GM18502 (cell line): ENCODE measurements at regions not wholly inside any gene's neighbourhood (a gene's known extent, or its start where the extent isn't known, plus 50 kb on each side); places are given as distances from the start of the nearest gene placed in this dataset.
"Not testable (repeated sequence)": the region's sequence is repeated elsewhere in the genome, so short reads cannot be mapped to it uniquely, and the experiment has no call there.

Experiments
- ATAC-seq: cut with Tn5 transposase; IDR thresholded peaks from one replicate; pipeline ENCODE4 v1.9.1; 2021; ENCODE audit warnings: mild to moderate bottlenecking; ENCODE audit not compliant: unreplicated experiment, poor library complexity

DNA sequence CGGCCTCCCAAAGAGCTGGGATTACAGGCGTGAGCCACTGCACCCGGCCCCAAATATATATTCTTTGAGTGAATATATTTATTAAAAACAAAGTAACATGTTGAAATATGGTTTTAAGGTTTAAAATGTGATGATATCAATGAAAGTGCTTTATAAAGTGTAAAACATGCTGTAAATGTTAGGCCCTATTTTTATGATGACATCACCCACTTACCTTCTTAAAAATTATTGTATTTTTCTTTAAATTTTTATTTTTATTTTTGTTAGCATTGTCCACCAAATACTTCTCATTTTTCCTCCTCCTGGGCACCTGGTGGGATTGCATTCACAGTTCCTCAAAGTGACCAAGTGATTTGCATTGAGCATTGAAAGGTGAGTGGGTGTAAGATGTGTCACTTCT is 152.6 kb upstream of the TBX3 start:
- no peak for ATAC-seq

DNA sequence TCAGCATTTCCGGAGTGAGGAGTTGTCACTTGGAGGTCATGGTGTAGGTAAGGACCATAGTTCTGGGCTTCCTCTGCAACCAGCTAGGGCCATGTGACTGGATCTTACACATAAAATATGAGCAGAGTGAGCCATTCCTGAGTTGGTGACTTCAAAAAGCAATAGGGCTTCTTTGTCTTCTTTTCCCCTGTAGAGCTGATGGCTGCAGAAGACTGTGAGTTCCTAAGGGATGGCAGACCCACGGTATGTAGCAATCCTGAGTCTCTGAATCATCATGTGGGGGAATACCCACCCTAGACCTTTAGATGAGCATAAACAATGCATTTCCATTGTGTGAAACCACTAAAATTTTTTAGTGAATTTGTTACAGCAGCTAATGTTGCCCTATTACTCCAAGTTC is 151.1 kb upstream of the TBX3 start:
- no peak for ATAC-seq

DNA sequence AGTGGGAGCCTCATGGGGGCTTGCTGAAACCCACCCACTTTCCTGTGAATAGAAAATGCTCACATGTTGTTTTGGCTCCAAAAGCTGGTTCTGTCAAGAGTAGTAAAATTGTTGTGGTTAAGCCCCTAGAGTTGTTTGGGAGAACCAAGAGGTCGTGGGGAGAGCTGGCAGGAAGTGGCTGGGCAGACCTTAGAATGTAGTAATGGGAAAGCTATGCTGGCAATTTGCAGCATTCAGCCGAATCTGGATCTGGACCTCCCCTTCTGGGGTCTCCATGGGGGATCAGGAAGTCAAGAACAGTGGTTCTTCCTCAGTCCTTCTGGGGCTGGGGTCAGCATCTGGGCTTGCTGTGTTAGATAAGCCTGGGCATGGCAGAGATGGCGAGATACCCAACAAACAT is 150.6 kb upstream of the TBX3 start:
- ATAC-seq: no peak

DNA sequence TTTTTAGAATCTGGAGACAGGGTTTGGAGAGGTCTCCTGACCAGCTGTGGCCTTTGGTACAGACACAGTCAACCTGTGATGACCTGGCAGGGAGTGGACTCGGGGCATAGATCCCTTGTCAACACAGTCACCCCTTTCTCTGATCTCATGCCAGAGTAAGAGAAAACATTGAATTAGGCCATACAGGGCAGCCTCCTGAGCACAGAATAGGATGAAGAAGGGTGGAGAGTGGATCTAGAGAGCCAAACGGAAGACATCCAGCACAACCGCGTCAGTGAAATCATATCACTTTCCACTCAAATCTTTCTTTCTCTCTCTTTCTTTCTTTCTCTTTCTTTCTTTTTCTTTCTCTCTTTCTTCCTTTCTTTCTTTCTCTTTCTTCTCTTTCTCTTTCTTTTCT is 145.9 kb upstream of the TBX3 start:
- ATAC-seq: no peak

DNA sequence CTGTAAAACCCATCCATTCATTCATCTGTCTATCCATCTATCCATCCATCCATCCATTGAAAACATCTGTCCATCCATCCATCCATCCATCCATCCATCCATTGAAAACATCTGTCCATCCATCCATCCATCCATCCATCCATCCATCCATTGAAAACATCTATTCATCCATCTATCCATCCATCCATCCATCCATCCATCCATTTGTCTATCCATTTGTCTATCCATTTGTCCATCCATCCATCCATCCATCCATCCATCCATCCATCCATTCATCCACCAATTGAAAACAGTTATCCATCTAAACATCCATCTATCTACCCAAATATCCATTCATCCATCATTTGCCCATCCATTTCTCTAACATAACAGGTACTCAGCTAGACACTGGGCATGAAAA is 145.3 kb upstream of the TBX3 start:
- ATAC-seq: not testable (repeated sequence)

DNA sequence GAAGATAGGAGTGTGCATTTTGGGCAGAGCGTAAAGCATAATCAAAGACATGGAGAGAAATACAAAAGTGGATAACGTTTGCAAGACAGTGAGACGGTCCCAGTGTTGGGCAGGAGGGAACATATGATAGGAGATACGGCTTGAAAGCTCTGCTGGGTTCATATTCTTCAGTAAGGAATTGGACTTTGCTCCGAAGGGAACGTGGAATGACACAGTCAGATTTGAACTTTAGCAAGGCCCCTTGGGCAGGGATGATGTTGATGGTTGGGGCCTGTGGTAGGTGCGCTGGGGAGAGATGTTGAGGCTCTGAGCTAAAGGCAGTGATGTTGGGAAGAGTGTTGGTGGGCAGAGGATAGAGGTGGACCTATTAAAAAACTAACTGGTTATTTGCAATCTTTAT is 143.5 kb upstream of the TBX3 start:
- ATAC-seq: no peak

DNA sequence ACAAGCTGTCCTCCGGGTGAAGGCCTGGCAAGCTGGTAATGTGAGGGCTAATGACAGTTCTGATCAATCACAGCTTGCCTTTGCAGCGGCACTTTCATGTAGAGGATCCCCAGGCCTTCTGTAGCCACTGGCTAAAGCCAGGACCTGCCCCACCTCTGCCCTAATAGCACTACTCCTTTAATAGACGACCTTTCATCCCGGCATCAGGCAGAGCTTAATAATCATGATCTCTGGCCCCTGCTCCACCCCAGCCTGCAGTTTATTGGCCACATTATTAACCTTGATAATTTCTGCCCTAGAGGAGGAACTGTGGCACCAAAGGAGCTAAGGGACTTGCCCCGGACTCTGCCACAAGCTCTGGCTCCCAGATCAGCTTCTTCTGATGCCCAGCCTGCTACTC is 142.3 kb upstream of the TBX3 start:
- ATAC-seq: no peak

DNA sequence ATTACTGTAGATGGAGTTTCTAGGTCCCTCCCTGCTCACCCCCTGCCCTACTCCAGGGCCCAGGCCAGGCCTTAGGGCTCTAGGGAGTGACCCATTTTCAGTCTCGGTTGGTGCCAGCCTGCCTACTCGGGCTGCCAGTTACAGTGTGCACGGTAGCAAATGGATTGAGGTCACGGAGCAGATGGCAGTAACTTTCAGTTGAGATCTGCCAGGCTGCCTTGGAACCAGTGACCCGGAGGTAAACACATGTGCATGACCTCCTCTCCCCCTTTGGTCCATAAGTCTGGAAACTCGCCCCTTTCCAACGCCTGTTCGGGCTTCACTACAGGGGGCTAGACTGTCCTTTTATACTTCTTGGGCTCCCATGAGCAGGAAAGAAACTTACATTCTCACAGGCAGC is 139.7 kb upstream of the TBX3 start:
- ATAC-seq: no peak

DNA sequence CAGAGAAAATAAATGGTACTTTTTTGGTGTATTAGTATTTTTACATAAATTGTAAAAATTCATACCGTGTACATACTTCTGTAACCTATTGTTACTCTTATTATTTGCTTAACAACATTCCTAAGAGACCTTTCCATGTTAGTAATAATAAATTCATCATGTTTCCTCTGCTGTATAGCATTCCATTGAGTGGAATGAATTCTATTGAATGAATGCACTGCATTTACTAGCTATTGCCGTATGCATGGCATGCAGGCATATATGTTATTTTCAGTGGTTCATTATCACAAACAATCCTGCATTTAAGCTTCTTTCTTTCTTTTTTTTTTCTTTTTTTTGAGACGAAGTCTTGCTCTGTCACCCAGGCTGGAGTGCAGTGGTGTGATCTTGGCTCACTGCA is 137.6 kb upstream of the TBX3 start:
- ATAC-seq: no peak

DNA sequence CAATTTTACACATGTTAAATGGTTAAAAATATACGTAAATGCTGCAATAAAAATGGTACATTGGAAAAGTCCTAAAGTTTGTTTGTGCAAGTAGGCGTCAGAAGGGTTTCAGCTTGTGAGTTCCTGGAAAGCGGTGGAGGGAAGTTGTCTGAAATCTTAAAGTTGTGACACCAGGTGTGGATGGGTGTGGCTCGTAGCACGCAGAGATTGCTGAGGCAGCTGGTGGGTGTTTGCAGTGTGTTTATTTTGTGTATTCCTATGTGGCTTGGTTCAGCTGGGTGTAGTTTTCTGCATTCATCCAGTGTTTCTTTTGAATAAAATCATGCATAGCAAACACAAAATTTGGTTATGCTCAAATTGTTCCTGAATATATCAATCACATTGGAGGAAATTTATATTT is 136.8 kb upstream of the TBX3 start:
- no peak for ATAC-seq

DNA sequence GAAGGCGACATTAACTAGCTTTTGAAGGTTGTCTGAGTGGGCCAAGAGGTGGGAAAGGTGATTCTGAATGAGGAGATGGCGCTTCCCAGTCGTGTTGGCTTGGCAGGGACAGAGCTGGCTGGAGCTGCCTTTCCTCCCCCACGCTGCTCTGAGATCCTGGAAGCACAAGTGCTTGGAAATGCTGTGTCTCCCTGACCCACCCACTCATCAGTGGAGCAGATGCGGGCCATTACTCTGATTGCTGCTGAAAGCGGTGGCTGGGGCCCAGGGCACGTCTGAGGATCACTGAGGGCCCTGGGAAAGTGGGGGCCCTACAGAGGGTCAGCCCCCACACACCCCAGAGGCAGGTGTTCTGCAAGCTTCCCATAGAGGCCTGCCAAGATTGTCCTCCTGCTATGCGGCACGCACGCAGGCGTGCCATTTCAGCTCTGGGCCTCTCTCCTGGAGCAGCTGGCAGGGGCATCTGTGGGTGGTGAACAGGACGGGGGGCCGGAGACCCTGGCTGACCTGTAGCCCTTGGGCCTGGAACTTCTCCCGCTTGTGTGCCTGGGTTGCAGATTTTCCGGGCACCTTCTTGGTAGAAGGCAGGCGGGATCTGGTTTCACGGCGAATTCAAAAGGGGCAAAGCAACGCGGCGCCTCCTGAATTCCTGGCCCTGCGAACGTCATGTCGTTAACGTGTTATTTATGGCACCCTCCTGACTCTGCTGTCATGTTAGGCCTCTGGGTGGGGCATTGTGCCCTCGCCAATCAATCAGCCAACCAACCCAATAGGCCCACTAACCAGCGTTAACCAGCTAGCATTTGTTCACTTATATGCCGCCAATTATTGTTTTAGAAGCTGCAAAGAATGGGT is 133.8 kb upstream of the TBX3 start:
- no peak for ATAC-seq

DNA sequence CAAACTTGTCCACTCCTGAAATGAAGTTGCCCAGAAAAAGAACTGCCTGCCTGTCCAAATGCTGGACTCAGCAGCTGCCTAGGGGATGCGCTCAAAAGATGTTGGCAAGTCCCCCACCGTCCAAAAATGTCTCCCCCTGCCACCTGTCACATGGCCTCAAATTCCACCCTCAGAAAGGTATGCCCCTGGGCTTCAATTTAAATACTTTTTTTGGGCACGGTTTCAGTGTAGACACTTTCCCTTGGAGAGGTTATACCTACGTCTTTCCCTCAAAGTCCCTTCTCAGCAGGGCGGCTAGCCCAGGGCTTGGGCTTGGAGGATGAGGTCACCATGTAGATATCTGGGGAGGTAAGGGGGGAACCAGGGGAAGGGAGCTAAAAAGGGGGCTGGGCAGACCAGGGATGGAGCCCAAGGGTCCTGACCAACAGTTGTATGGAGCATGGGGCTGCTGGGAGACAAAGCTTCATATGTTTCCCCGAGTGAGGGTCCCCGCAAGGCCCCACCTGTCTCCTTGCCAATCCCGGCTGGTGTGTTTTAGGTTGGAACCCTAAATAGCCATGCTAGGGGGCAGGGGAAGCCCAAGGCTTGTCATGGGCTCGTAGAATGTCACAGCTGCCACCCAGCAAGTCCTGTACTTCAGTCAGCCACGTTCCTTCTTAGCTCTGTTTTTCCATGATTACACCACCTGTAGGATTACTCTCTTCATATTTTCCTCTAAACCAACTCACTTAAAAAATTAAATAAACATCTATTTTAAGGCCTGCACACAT is 131.2 kb upstream of the TBX3 start:
- no peak for ATAC-seq

DNA sequence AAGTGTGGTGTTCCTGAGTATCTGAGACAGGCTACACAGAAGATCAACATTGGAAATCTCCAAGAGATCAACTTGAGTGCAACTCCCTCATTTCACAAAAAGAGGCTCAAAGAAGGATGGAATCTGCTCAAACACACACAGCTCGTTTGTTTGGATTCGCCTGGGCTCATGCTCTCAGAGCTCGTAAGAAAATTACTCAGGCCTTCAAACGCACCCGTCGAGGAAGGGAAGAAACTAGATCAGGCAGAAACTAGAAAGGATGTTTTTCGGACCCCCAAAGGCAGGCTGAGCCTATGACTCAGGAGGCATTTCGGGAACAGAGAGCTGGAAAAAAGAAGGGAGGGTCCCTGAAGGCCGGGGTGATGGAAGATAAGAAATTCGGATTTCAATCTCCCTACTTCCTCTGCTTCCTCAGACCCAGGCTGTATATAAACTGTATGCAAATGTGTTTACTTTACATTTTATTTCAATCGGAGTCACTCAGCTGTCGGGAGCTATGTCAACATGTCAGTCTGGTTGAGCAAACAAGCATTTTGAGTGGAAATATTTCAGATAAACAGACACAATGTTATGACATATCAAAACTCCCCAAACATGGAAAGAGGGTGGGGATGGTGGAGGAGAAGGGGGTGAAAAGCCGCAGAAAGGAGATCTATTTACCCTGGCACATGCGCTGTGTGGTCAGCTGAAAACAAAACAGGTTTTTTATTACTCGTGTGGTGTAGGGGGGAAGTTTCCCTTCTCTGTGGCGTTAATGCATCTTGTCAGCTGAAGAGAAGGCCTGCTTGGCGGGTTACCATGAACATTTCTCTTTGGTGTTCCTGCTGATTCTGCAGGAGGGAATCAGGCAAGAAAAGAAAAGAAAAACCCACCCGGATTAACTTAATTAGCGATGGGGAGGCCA is 129.1 kb upstream of the TBX3 start:
- no peak for ATAC-seq

DNA sequence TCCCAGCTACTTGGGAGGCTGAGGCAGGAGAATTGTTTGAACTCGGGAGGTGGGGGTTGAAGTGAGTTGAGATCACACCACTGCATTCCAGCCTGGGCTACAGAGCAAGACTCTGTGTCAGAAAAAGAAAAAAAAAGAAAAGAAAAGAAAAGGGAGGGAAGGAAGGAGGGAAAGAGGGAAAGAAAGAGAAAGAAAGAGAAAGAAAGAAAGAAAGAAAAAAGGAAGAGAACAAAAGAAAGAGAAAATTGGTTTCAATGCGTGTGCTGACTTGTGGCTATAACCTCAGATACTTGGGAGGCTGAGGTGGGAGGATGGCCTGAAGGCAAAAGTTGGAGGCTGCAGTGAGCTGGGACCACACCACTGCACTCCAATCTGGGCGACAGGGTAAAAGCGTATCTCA is 128.4 kb upstream of the TBX3 start:
- ATAC-seq: no peak

DNA sequence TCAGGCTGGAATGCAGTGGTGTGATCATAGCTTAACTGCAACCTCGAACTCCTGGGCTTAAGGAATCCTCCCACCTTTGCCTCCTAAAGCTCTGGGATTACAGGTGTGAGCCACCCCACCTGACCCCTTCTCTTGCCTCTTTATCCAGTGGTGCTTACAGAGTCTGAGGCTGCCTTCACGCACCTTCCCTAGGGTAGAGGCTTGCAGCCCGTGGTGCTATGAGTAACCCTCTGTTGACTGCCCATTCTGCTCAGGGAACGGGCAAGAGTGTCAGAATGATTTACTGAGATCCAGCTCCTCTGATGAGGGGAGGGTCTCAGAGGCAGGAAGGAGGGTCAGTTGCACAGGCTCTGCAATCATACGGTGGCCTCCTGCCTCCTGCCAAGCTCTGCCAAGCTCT is 125.1 kb upstream of the TBX3 start:
- ATAC-seq: no peak

DNA sequence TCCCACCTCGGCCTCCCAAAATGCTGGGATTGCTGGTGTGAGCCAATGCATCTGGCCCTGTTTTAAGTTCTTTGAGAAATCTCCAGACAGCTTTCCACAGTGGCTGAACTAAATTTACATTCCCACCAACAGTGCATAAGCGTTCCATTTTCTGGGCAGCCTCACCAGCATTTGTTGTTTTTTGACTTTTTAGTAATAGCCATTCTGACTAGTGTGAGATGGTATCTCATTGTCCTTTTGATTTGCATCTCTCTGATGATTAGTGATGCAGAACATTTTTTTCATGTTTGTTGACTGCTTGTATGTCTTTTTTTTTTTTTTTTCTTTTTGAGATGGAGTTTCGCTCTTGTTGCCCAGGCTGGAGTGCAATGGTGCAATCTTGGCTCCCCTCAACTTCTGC is 117.4 kb upstream of the TBX3 start:
- not testable (repeated sequence) for ATAC-seq

DNA sequence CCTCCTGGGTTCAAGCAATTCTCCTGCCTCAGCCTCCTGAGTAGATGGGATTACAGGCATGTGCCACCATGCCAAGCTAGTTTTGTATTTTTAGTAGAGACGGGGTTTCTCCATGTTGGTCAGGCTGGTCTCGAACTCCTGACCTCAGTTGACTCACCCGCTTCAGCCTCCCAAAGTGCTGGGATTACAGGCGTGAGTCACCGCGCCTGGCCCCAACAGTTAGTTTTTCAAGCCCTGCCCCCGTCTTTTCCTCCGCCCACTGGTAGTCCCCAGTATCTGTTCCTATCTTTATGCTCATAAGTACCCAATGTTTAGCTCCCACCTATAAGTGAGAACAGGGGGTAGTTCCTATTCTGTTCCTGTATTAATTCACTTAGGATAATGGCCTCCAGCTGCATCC is 116.6 kb upstream of the TBX3 start:
- not testable (repeated sequence) for ATAC-seq

DNA sequence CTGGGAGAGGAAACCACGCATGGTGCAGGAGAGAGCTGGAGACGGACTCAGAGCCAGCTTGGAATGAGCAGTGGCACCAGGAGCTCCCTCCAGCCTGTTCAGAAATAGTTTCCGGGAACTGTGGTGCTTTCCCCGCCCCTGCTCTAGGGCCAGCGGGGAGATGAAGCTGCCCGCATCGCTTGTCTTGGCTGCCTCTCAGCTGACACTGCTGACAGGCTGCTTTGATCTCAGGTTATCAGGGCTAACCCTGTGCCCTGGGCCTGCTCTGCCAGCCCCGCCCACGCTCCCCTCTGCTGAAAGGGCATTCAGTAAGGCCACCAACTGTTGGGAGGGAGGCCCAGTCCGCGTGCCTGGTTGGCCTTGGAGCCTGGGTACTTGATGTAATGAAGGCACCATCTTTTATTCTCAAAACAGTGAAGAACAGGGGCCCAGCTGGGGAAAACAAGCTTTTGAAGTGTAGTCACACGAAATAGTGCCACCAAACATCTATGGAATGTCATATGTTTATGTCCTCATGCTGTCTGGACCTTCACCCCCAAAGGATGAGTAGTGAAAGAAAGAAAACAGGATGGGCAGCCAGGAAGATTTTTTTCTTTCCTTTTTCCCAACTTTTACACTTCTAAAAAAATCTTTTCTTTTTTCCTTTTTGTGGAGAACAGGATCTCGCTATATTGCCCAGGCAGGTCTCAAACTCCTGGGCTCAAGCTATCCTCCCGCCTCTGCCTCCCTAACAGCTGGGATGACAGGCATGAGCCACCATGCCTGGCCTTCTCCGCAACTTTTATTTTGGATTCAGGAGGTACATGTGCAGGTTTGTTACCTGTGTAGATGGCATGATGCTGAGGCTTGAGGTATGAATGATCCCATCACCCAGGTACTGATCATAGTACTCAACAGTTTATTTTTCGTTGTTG is 115.9 kb upstream of the TBX3 start:
- ATAC-seq: no peak

DNA sequence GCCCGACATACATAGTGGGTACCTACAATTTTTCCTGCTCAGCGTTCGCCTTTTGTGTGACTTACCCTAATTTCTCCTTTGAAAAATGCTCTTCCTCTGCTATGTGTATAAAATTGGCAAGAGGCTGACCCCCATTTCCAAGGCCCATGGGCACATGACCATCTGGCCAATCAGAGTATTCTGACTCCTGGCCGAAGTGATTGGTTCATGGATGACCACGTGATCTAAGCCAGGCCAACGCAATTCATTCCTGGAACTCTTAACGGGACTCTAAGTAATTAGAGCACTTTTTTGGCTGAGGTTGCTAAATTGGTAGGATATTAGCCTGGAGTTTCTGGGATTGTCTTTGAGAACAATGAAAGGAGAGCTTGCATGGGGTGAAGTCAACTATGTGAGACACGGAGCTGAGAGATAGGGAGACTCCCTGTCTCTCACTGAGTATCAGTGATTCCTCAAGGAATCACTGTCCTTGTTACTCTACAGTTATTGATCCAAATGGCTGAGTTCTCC is 110.1 kb upstream of the TBX3 start:
- no peak for ATAC-seq

DNA sequence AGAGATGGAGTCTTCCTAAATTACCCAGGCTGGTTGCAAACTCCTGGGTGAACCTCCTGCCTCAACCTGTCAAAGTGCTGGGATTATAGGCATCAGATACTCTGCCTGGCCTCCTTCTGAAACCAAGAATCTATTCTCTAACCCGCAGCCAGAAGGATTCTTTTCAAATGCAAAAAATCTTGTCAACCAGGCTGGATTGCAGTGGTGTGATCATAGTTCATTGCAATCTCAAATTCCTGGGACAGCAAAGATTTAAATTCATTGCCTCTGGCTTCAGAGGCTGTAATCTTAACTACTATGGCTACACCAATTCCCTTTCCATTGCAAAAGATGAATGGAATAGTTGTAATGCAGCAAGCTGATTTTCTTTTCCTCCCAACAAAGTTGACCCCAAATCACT is 106.3 kb upstream of the TBX3 start:
- no peak for ATAC-seq
